ENCODE measurements at regions not wholly inside any gene's neighbourhood (a gene's known extent, or its start where the extent isn't known, plus 50 kb on each side); places are given as distances from the start of the nearest gene placed in this dataset.
"Not testable (repeated sequence)": the region's sequence is repeated elsewhere in the genome, so short reads cannot be mapped to it uniquely, and the experiment has no call there.

GRCh38 chr1:228953207-228953606, 217.9 kb downstream of the RHOU start:
- Histone ChIP-seq H3K27me3 (no peaks in the 10 kb centered on the region), H3K36me3 (no peaks in the 10 kb centered on the region), H3K9me3 (no peaks in the 10 kb centered on the region), H3K4me3 (ENCODE audit: low read depth, low read length) (no peak overlapping the region), H3K4me1 (no peaks in the 10 kb centered on the region; the same call in 1 of the 2 replicates)
- no peak for TF ChIP-seq CTCF (IDR thresholded peaks at IDR 0.05; ENCODE audit: low read depth, low read length)
- DNase-seq = no peak

GRCh38 chr1:228953808-228954207, 218.5 kb downstream of the RHOU start:
- H3K36me3 ChIP-seq; H3K9me3 ChIP-seq; DNase-seq; H3K4me3 ChIP-seq (ENCODE audit: low read depth, low read length); H3K27me3 ChIP-seq; H3K4me1 ChIP-seq: not testable (repeated sequence)

GRCh38 chr1:228955691-228956090, 220.4 kb downstream of the RHOU start:
- Histone ChIP-seq H3K9me3 (no peaks in the 10 kb centered on the region), H3K36me3 (no peaks in the 10 kb centered on the region), H3K27me3 (no peaks in the 10 kb centered on the region), H3K4me3 (ENCODE audit: low read depth, low read length) (no peak overlapping the region), H3K4me1 (no peaks in the 10 kb centered on the region; the same call in 1 of the 2 replicates)
- DNase-seq = no peak
- no peak for TF ChIP-seq CTCF (IDR thresholded peaks at IDR 0.05; ENCODE audit: low read depth, low read length)

GRCh38 chr1:228956864-228957263, 221.6 kb downstream of the RHOU start:
- H3K4me1 ChIP-seq = no peaks in the 10 kb centered on the region; the same call in 1 of the 2 replicates
- no peaks in the 10 kb centered on the region for H3K36me3 ChIP-seq
- H3K9me3 ChIP-seq = no peaks in the 10 kb centered on the region
- DNase-seq = no peak
- H3K27me3 ChIP-seq = no peaks in the 10 kb centered on the region
- no peak overlapping the region for H3K4me3 ChIP-seq (ENCODE audit: low read depth, low read length)
- TF ChIP-seq CTCF (IDR thresholded peaks at IDR 0.05; ENCODE audit: low read depth, low read length) = no peak

- Histone ChIP-seq H3K4me3 (ENCODE audit: low read depth, low read length) (no peak overlapping the region), H3K4me1 (no peaks in the 10 kb centered on the region), H3K36me3 (no peaks in the 10 kb centered on the region), H3K9me3 (no peaks in the 10 kb centered on the region), H3K27me3 (no peaks in the 10 kb centered on the region)
- DNase-seq = no peak
- TF ChIP-seq CTCF (IDR thresholded peaks at IDR 0.05; ENCODE audit: low read depth, low read length) = no peak
These were observed 222.3 kb downstream of the RHOU start for GRCh38 chr1:228957535-228957934.

- Histone ChIP-seq H3K36me3 (no peaks in the 10 kb centered on the region), H3K4me1 (no peaks in the 10 kb centered on the region), H3K27me3 (no peaks in the 10 kb centered on the region), H3K9me3 (no peaks in the 10 kb centered on the region), H3K4me3 (ENCODE audit: low read depth, low read length) (no peak overlapping the region)
- no peak for DNase-seq
- TF ChIP-seq CTCF (IDR thresholded peaks at IDR 0.05; ENCODE audit: low read depth, low read length) = no peak
These were observed 222.8 kb downstream of the RHOU start for GRCh38 chr1:228958121-228958520.

GRCh38 chr1:228958741-228959140, 223.5 kb downstream of the RHOU start:
- no peaks in the 10 kb centered on the region for H3K27me3 ChIP-seq
- no peak overlapping the region for H3K4me3 ChIP-seq (ENCODE audit: low read depth, low read length)
- no peaks in the 10 kb centered on the region; the same call in 1 of the 2 replicates for H3K9me3 ChIP-seq
- H3K36me3 ChIP-seq = no peaks in the 10 kb centered on the region
- no peak for TF ChIP-seq CTCF (IDR thresholded peaks at IDR 0.05; ENCODE audit: low read depth, low read length)
- no peaks in the 10 kb centered on the region for H3K4me1 ChIP-seq
- DNase-seq = no peak

All from BE2C (cell line).